ENCODE measurements at regions not wholly inside any gene's neighbourhood (a gene's known extent, or its start where the extent isn't known, plus 50 kb on each side); places are given as distances from the start of the nearest gene placed in this dataset.
A peak's percentile ranks its signal among the peaks of the same experiment; 100 is the strongest.
"Not testable (repeated sequence)": the region's sequence is repeated elsewhere in the genome, so short reads cannot be mapped to it uniquely, and the experiment has no call there.

GRCh38 chr14:19052977-19053376, 85.7 kb downstream of the POTEM start:
- H3K36me3 ChIP-seq; H3K27me3 ChIP-seq; H3K27ac ChIP-seq; H3K4me1 ChIP-seq; H3K9me3 ChIP-seq; intact Hi-C loops (cut with DNase I; ENCODE audit: low total_unique reads); H3K4me3 ChIP-seq; DNase-seq: not testable (repeated sequence)
- WGBS, 5 donors = no CpG with 5 or more reads among the region's 15 CpGs

DNA sequence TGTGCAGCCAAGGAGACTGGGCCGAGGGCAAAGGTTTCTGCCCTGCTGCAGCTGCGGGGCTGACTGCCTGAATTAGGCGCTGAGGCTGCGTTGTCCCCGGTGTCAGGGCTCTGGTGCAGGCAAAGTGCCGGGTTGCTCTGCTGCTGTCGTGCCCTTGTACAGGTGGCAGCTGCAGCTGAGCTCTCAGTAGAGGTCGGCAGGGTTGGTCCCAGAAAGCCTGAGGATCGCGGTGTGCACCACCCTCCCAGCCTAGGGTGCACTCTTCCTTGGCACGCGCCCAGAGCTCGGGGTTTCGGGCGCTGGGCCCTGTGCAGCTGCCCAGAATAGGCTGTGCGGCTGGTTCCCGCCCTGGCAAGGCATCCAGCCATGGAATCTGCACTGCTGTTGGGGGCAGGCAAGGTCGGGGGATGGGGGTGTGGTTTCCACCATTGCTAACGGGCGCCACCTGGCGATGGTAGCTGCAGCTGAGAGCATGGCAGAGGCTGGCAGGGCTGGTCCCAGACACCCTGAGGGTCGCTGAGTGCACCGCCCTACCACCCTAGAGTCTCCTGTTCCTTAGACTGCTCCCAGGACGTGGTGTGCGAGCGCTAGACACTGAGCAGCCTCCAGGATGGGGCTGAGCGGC, 86.3 kb downstream of the POTEM start:
- H3K27me3 ChIP-seq; H3K27ac ChIP-seq; H3K36me3 ChIP-seq; DNase-seq; H3K9me3 ChIP-seq; intact Hi-C loops (cut with DNase I; ENCODE audit: low total_unique reads); H3K4me1 ChIP-seq; H3K4me3 ChIP-seq: not testable (repeated sequence)
- WGBS, 5 donors = no CpG with 5 or more reads among the region's 27 CpGs

GRCh38 chr14:19054108-19054721, 87.0 kb downstream of the POTEM start:
- H3K9me3 ChIP-seq; H3K27me3 ChIP-seq; DNase-seq; H3K27ac ChIP-seq; H3K36me3 ChIP-seq; H3K4me1 ChIP-seq; H3K4me3 ChIP-seq; intact Hi-C loops (cut with DNase I; ENCODE audit: low total_unique reads): not testable (repeated sequence)
- WGBS, 5 donors = 84 to 88% (median 88%) methylated on average over 7 to 13 of the region's 27 CpGs; no CpG with 5 or more reads in 2 of the 5 donors

DNA sequence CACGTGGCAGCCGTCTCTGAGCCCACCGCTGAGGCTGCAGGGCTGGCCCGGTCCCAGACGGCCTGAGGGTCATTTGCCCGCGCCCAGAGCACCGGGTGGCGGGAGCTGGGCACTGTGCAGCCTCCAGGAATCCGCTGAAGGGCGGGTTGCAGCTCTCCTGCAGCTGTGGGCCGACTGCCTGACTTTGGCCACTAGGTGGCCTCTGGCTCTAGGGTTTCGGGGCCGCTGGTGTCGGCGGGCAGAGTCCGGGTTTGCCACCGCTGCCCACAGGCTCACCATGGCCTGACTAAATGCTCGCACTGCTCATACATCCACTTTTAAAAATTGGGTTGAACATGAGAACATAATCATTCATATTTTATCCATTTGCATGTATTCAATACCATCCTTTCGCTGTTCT, 87.7 kb downstream of the POTEM start:
- intact Hi-C loops (cut with DNase I; ENCODE audit: low total_unique reads); H3K4me1 ChIP-seq; H3K9me3 ChIP-seq; DNase-seq; H3K27ac ChIP-seq; H3K4me3 ChIP-seq; H3K36me3 ChIP-seq; H3K27me3 ChIP-seq: not testable (repeated sequence)
- no CpG with 5 or more reads among the region's 20 CpGs for WGBS, 5 donors

GRCh38 chr14:19059066-19059465, 91.8 kb downstream of the POTEM start:
- WGBS, 5 donors = 16 to 36% (median 29%) methylated on average over 2 of the region's 2 CpGs
- intact Hi-C loops (cut with DNase I; ENCODE audit: low total_unique reads); H3K9me3 ChIP-seq; H3K27me3 ChIP-seq; H3K36me3 ChIP-seq; H3K4me3 ChIP-seq; H3K27ac ChIP-seq; H3K4me1 ChIP-seq: not testable (repeated sequence)
- peak in 1 of 2 donors; percentile 20 for DNase-seq

DNA sequence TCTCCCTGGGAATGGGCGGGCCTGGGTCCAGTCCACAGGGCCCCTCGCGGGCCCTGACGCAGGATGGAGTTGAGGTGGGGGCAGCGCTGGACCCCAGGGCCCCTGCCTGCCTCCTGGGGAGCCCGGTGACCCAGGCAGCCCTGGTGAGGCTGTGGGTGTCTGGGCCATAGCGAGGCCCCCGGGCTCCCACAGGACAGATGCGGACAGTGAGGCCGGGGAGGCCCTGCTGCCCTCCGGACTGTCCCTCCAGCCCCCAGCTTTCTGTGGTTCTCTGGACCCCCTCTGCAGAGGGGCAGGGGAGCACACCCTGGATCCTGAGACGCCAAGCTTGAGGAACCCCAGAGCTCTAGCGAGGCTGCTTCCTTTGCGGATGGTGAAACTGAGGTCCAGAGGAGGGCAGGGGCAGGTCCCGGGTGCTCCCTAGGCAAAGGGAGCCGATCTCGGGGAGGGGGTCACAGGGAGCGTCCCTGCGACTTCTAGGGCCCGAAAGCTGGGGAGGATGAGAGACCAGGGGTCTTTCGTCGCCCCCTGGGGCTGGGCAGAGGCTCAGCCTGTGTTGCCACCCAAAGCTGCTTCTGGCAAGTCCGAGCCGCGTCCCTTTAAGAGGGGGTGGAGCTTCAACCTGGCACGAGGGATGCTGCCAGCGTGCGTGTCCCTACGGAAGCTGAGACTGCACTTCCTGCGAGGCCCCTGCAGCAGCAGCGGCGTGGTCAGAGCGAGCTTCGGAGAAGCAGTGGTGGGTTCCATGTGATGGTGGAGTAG, 94.6 kb downstream of the POTEM start:
- H3K27me3 ChIP-seq; H3K4me3 ChIP-seq; intact Hi-C loops (cut with DNase I; ENCODE audit: low total_unique reads); H3K36me3 ChIP-seq; H3K27ac ChIP-seq; DNase-seq; H3K4me1 ChIP-seq; H3K9me3 ChIP-seq: not testable (repeated sequence)
- no CpG with 5 or more reads among the region's 34 CpGs for WGBS, 5 donors

DNA sequence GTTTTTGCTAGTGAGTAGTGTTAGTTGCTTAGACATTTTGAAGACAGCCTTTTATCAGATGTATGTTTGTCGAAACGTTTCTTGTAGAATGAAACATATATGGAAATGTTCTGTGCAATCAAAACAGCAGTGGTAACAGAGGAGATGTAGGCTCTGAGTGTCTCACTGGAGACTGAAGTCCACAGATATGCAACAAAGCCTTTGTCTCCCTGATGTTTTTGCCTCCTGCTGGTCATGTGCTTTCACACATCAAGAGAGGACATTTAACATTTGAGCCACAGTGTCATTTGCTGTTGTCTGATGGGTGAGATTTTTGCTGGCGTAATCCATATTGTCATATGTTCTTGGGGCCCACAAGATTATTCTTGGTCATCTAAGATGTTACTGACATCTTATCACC, 101.7 kb downstream of the POTEM start:
- H3K4me1 ChIP-seq; H3K9me3 ChIP-seq; DNase-seq; H3K36me3 ChIP-seq; intact Hi-C loops (cut with DNase I; ENCODE audit: low total_unique reads); H3K4me3 ChIP-seq; H3K27me3 ChIP-seq; H3K27ac ChIP-seq: not testable (repeated sequence)
- 92 to 100% methylated on average over 1 of the region's 3 CpGs; no CpG with 5 or more reads in 3 of the 5 donors for WGBS, 5 donors

DNA sequence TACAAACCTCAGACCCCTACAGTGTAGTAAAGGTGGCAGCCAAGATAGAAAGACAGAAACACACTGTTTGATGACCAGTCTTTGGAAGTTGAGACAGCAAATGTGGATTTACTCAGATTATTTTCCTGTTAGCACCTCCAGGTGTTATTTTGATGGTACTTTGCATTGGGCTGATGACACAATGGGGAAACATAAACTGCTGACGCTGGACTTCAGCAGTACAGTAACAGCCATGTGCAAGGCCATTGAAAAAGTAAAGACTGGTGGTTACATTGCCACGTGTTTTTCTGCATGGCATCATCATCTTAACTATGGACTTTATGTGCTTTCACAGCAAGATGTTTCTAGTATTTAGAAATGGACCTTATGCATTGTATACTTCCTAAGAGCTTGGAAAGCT, 105.3 kb downstream of the POTEM start:
- DNase-seq; intact Hi-C loops (cut with DNase I; ENCODE audit: low total_unique reads); H3K27ac ChIP-seq; H3K9me3 ChIP-seq; H3K27me3 ChIP-seq; H3K36me3 ChIP-seq; H3K4me1 ChIP-seq; H3K4me3 ChIP-seq: not testable (repeated sequence)
- no CpG with 5 or more reads among the region's 2 CpGs for WGBS, 5 donors

GRCh38 chr14:19088632-19089031, 121.4 kb downstream of the POTEM start:
- 42 to 57% methylated on average over 1 to 2 of the region's 2 CpGs; no CpG with 5 or more reads in 3 of the 5 donors for WGBS, 5 donors
- DNase-seq; H3K27ac ChIP-seq; intact Hi-C loops (cut with DNase I; ENCODE audit: low total_unique reads); H3K4me3 ChIP-seq; H3K4me1 ChIP-seq; H3K36me3 ChIP-seq; H3K9me3 ChIP-seq; H3K27me3 ChIP-seq: not testable (repeated sequence)

DNA sequence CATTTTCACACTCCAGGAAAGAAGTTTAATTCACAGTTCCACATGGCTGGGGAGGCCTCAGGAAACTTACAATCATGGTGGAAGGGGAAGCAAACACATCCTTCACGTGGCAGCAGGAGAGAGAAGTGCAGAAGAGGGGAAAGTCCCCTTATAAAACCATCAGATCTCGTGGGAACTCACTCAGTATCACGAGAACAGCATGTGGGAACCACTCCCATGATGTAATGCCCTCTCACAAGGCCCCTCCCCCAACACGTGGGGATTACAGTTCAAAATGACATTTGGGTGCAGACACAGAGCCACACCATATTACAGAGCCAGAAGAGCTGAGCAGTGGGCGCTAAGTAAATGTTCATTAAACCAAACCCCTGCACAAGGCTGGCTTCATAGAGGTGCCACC, 126.0 kb downstream of the POTEM start:
- DNase-seq; intact Hi-C loops (cut with DNase I; ENCODE audit: low total_unique reads); H3K4me1 ChIP-seq; H3K36me3 ChIP-seq; H3K4me3 ChIP-seq; H3K27ac ChIP-seq: not testable (repeated sequence)
- Histone ChIP-seq H3K27me3 (peaks cover 0 to 13% (median 0%) of the 10 kb centered on the region in 3 donors), H3K9me3 (peaks cover 0 to 16% (median 7%) of the 10 kb centered on the region in 4 donors)
- WGBS, 5 donors = no CpG with 5 or more reads among the region's 5 CpGs

DNA sequence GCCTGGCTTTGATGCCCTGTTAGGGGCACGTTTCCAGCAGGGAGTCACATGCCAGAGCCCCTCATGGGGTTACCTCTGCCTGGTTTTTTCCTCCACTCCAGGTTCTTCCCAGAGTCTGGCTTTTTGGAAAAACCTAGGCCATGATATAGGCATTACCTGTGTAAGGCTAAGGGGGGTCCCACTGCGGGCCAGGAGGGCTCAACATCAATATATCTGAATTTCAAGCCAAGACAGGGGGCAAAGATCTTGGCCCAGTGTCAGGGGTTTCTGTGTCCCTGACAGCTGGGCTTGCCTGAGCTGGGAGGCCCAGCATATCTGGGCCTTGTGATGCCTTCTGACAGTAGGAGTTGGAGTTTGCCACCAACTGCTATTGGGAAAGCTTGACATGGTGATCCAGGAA, 127.5 kb downstream of the POTEM start:
- DNase-seq; H3K4me1 ChIP-seq; H3K4me3 ChIP-seq; intact Hi-C loops (cut with DNase I; ENCODE audit: low total_unique reads); H3K27ac ChIP-seq; H3K36me3 ChIP-seq: not testable (repeated sequence)
- WGBS, 5 donors = 11 to 46% (median 30%) methylated on average over 1 of the region's 2 CpGs; no CpG with 5 or more reads in 1 of the 5 donors
- Histone ChIP-seq H3K9me3 (peaks cover 4 to 28% (median 14%) of the 10 kb centered on the region in 4 donors), H3K27me3 (peaks cover 0 to 23% (median 0%) of the 10 kb centered on the region in 3 donors)

DNA sequence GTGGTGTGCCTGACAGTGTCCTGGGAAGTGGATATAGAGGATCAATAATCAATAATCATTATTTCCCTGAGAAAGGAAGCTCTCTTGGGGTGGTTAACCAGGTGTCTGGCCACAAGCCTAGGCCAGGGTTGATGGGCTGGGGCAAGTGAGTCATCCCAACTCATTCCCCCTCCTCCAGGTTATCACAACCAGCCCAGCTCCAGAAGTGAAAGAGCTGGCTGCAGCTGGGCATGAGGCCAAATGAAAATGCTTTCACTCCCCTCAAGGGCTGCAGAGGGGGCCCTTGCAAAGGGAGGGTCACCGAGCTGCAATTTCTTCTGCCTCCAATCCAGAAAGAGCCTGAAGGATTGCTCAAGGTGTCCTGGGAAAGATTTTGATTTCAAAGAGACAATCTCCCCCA, 127.9 kb downstream of the POTEM start:
- Histone ChIP-seq H3K9me3 (peaks cover 4 to 28% (median 14%) of the 10 kb centered on the region in 4 donors), H3K27me3 (peaks cover 0 to 23% (median 0%) of the 10 kb centered on the region in 3 donors)
- H3K36me3 ChIP-seq; H3K4me3 ChIP-seq; H3K4me1 ChIP-seq; DNase-seq; H3K27ac ChIP-seq; intact Hi-C loops (cut with DNase I; ENCODE audit: low total_unique reads): not testable (repeated sequence)
- WGBS, 5 donors = no CpG with 5 or more reads among the region's 1 CpG
